Peyer's patch (tissue), 4 donors: ENCODE measurements at regions not wholly inside any gene's neighbourhood (a gene's known extent, or its start where the extent isn't known, plus 50 kb on each side); places are given as distances from the start of the nearest gene placed in this dataset.

ENCODE experiments used
- POLR2A ChIP-seq, 2 donors: fragments of 450-650 bp; IDR thresholded peaks; one replicate each; pipeline ENCODE4 v1.5.1; 2017; ENCODE audit warnings: antibody characterized with exemption in 2 of 2, mild to moderate bottlenecking in 2 of 2, moderate library complexity in 2 of 2
- TF ChIP-seq, protein P1 (sequence below), 6 experiments: fragments of 450-650 bp in 4 of 6; fragments of 200-600 bp in 2 of 6; sonication (generic) in 1 of 6; IDR thresholded peaks; one replicate each; pipeline ENCODE4 v1.5.1; 2017 to 2019; ENCODE audit warnings: antibody characterized with exemption in 6 of 6, mild to moderate bottlenecking in 3 of 6, moderate library complexity in 1 of 6

DNA sequence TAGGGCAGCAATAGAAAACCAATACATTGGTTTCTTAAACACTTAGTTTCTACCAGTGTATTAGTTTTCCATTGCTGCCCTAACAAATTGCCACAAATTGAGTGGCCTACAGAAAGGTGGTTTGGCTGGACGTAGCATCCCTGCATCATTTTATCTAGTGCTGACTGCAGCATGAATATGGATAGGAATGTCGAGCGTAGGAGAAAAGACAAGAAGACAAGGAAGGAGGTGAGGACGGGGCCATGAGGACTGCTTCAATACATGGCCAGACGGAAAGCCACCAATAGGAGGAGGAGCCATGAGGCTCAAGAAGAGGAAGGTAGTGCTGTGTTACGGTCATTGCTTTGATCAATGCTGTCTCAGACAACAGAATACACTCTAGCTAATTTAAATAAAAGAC lies 154.5 kb upstream of the NDUFV2 start:
- TF ChIP-seq POLR2A (IDR thresholded peaks at IDR 0.05): no peak
- TF ChIP-seq, protein P1, sequence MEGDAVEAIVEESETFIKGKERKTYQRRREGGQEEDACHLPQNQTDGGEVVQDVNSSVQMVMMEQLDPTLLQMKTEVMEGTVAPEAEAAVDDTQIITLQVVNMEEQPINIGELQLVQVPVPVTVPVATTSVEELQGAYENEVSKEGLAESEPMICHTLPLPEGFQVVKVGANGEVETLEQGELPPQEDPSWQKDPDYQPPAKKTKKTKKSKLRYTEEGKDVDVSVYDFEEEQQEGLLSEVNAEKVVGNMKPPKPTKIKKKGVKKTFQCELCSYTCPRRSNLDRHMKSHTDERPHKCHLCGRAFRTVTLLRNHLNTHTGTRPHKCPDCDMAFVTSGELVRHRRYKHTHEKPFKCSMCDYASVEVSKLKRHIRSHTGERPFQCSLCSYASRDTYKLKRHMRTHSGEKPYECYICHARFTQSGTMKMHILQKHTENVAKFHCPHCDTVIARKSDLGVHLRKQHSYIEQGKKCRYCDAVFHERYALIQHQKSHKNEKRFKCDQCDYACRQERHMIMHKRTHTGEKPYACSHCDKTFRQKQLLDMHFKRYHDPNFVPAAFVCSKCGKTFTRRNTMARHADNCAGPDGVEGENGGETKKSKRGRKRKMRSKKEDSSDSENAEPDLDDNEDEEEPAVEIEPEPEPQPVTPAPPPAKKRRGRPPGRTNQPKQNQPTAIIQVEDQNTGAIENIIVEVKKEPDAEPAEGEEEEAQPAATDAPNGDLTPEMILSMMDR (IDR thresholded peaks at IDR 0.05): no peak
